ENCODE measurements at regions not wholly inside any gene's neighbourhood (a gene's known extent, or its start where the extent isn't known, plus 50 kb on each side); places are given as distances from the start of the nearest gene placed in this dataset.

DNA sequence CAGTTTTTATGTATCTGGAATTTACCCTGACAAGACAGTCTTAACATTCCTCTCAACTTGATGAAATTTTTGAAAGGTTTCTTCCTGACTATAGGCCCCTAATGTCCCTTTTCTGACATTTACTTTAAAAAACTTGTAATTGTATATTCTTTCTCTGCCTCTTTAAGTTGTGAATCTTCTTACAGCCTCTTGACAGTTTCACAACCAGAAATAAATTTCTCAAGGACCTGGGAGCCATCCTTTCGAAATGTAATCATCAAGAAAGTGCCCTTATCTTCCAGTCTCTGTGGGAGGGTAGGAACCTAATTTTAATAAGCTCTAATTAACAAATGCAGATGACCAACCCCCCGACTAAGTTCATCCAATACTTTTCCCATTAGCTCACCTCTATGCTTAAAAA, 403.6 kb upstream of the GJE1 start:
- H3K4me3 ChIP-seq (ENCODE audit: low read depth, low read length, poor library complexity, severe bottlenecking): no peak overlapping the region
- no peaks in the 10 kb centered on the region for H3K9me3 ChIP-seq (ENCODE audit: low read length)
- H3K9ac ChIP-seq (ENCODE audit: low read length): no peak overlapping the region
- H3K27me3 ChIP-seq (ENCODE audit: insufficient read depth, low read length): no peaks in the 10 kb centered on the region
- TF ChIP-seq EZH2 (IDR thresholded peaks at IDR 0.05; ENCODE audit: borderline replicate concordance, low read length): no peak
- TF ChIP-seq, protein P1, sequence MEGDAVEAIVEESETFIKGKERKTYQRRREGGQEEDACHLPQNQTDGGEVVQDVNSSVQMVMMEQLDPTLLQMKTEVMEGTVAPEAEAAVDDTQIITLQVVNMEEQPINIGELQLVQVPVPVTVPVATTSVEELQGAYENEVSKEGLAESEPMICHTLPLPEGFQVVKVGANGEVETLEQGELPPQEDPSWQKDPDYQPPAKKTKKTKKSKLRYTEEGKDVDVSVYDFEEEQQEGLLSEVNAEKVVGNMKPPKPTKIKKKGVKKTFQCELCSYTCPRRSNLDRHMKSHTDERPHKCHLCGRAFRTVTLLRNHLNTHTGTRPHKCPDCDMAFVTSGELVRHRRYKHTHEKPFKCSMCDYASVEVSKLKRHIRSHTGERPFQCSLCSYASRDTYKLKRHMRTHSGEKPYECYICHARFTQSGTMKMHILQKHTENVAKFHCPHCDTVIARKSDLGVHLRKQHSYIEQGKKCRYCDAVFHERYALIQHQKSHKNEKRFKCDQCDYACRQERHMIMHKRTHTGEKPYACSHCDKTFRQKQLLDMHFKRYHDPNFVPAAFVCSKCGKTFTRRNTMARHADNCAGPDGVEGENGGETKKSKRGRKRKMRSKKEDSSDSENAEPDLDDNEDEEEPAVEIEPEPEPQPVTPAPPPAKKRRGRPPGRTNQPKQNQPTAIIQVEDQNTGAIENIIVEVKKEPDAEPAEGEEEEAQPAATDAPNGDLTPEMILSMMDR (IDR thresholded peaks at IDR 0.05; ENCODE audit: low read length): no peak
- H3F3A ChIP-seq (ENCODE audit: insufficient read depth, low read length): no peaks in the 10 kb centered on the region
- no peaks in the 10 kb centered on the region for H4K20me1 ChIP-seq (ENCODE audit: insufficient read depth, low read length)
- no peak overlapping the region for H3K4me2 ChIP-seq (ENCODE audit: low read length)
- no peak overlapping the region for H2AFZ ChIP-seq (ENCODE audit: low read length)
- no peaks in the 10 kb centered on the region for H3K9me2 ChIP-seq (ENCODE audit: low read depth, low read length)
- H3K4me1 ChIP-seq (ENCODE audit: insufficient read depth, low read length, severe bottlenecking): no peaks in the 10 kb centered on the region
- no peaks in the 10 kb centered on the region for H3K36me3 ChIP-seq (ENCODE audit: insufficient read depth, low read length)
- H3K79me2 ChIP-seq (ENCODE audit: insufficient read depth, low read length): no peaks in the 10 kb centered on the region
- no peak overlapping the region for H3K27ac ChIP-seq (ENCODE audit: low read depth, low read length, poor library complexity, severe bottlenecking)

GRCh38 chr6:141728330-141728729, 404.4 kb upstream of the GJE1 start:
- no peak overlapping the region for H3K27ac ChIP-seq (ENCODE audit: low read depth, low read length, poor library complexity, severe bottlenecking)
- no peaks in the 10 kb centered on the region for H3K36me3 ChIP-seq (ENCODE audit: insufficient read depth, low read length)
- H4K20me1 ChIP-seq (ENCODE audit: insufficient read depth, low read length): no peaks in the 10 kb centered on the region
- no peaks in the 10 kb centered on the region for H3K9me3 ChIP-seq (ENCODE audit: low read length)
- H3K4me3 ChIP-seq (ENCODE audit: low read depth, low read length, poor library complexity, severe bottlenecking): no peak overlapping the region
- no peaks in the 10 kb centered on the region for H3K27me3 ChIP-seq (ENCODE audit: insufficient read depth, low read length)
- H3K4me1 ChIP-seq (ENCODE audit: insufficient read depth, low read length, severe bottlenecking): no peaks in the 10 kb centered on the region
- TF ChIP-seq, protein P1 (IDR thresholded peaks at IDR 0.05; ENCODE audit: low read length): no peak
- TF ChIP-seq EZH2 (IDR thresholded peaks at IDR 0.05; ENCODE audit: borderline replicate concordance, low read length): no peak
- no peak overlapping the region for H2AFZ ChIP-seq (ENCODE audit: low read length)
- H3K9me2 ChIP-seq (ENCODE audit: low read depth, low read length): no peaks in the 10 kb centered on the region
- H3F3A ChIP-seq (ENCODE audit: insufficient read depth, low read length): no peaks in the 10 kb centered on the region
- H3K9ac ChIP-seq (ENCODE audit: low read length): no peak overlapping the region
- H3K79me2 ChIP-seq (ENCODE audit: insufficient read depth, low read length): no peaks in the 10 kb centered on the region
- no peak overlapping the region for H3K4me2 ChIP-seq (ENCODE audit: low read length)

GRCh38 chr6:141726248-141726647, 406.5 kb upstream of the GJE1 start:
- Histone ChIP-seq H3K9me3 (ENCODE audit: low read length) (no peaks in the 10 kb centered on the region), H4K20me1 (ENCODE audit: insufficient read depth, low read length) (no peaks in the 10 kb centered on the region), H3K79me2 (ENCODE audit: insufficient read depth, low read length) (no peaks in the 10 kb centered on the region), H3K4me2 (ENCODE audit: low read length) (no peak overlapping the region), H3K4me3 (ENCODE audit: low read depth, low read length, poor library complexity, severe bottlenecking) (no peak overlapping the region), H3K9me2 (ENCODE audit: low read depth, low read length) (no peaks in the 10 kb centered on the region), H3F3A (ENCODE audit: insufficient read depth, low read length) (no peaks in the 10 kb centered on the region), H3K27me3 (ENCODE audit: insufficient read depth, low read length) (no peaks in the 10 kb centered on the region), H3K4me1 (ENCODE audit: insufficient read depth, low read length, severe bottlenecking) (no peaks in the 10 kb centered on the region), H3K27ac (ENCODE audit: low read depth, low read length, poor library complexity, severe bottlenecking) (no peak overlapping the region), H2AFZ (ENCODE audit: low read length) (no peak overlapping the region), H3K9ac (ENCODE audit: low read length) (no peak overlapping the region), H3K36me3 (ENCODE audit: insufficient read depth, low read length) (no peaks in the 10 kb centered on the region)
- TF ChIP-seq, protein P1 (IDR thresholded peaks at IDR 0.05; ENCODE audit: low read length): no peak
- TF ChIP-seq EZH2 (IDR thresholded peaks at IDR 0.05; ENCODE audit: borderline replicate concordance, low read length): no peak
